GM21529 (cell line): ENCODE measurements at regions not wholly inside any gene's neighbourhood (a gene's known extent, or its start where the extent isn't known, plus 50 kb on each side); places are given as distances from the start of the nearest gene placed in this dataset.
"Not testable (repeated sequence)": the region's sequence is repeated elsewhere in the genome, so short reads cannot be mapped to it uniquely, and the experiment has no call there.

Experiments
- ATAC-seq: cut with Tn5 transposase; IDR thresholded peaks from one replicate; pipeline ENCODE4 v1.9.1; 2021; ENCODE audit not compliant: unreplicated experiment

DNA sequence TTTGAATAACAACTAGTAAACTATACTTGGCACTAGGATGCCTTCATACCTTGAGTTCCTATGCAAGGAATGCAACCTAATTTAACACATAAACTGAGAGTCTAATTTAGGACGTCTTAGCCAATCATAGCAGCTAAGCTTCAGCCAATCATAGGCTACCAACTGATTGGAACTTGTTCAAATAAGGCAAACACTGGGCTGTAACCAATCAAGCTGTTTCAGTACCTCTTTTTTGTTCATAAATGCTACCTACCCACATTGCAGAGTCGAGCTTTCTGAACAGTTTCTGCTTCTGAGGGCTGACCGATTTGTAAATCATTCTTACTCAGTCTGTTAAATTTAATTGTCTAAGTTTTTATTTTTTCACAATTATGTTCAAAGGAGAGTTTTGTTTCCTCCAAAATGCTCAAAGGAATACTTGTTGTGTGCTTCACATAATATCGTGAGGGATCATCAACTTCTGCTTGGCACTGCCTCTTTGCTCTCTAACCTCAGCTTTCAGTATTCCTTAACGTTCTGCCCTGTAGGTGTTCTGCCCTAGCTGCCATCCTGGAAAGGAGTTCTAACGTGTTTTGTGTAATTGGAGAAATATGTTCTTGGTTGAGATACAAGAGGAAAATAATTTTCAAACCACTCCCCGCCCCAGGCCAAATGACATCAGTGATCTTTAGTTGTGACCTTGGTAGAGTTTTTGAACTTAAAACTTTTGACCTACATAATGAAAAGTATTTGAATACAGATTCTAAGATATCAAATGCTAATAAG is 380.4 kb upstream of the MIS18BP1 start:
- ATAC-seq: no peak

DNA sequence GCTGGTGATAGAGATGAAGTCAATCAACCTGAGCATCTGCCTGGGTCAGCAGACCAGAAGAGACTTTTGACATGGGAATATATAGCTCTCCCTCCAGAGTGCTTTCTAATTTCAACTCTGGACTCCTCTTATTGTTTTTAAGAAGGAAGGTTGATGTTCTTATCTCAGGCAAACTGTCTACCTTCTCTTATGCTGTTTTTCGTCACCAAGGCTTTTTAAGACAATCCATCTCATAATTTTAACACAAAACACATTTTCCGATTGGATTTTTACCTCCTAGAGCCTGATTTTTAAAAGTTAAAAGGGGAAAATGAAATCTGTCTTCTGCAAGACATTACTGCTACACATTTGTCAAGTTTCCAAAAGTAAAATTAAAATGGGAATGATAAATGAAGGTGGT is 368.7 kb upstream of the MIS18BP1 start:
- no peak for ATAC-seq

DNA sequence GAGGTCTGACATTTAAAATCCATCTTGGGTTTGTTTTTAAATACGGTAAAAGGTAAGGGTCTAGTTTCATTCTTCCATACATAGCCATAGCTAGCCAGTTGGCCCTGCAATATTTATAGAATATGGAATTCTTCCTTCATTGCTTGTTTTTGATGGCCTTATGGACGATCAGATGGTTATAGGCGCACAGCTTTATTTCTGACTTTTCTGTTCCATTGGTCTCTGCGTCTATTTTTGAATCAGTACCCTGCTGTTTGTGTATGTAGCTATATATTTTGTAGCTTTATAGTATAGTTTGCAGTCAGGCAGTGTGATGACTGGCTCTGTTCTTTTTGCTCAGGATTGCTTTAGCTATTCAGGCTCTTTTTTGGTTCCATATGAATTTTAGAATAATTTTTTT is 366.8 kb upstream of the MIS18BP1 start:
- no peak for ATAC-seq

DNA sequence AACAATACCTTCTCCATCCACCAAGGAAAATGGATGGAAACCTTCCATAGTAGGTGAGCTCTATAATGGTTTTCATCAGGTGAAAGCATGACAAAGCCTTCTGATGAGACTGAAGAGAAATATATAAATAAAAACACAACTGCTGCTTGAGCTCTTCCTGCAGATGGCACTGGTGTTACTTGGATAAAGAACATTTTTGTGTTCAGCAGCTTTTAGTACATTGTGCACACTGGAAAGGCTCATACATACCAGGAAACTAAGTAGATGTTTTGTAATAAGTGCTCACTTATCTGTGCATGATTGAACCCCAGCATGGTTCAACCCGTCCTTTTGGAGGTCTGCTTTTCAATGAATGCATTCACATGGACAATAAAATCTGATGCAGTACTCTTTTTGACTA is 357.3 kb upstream of the MIS18BP1 start:
- no peak for ATAC-seq

DNA sequence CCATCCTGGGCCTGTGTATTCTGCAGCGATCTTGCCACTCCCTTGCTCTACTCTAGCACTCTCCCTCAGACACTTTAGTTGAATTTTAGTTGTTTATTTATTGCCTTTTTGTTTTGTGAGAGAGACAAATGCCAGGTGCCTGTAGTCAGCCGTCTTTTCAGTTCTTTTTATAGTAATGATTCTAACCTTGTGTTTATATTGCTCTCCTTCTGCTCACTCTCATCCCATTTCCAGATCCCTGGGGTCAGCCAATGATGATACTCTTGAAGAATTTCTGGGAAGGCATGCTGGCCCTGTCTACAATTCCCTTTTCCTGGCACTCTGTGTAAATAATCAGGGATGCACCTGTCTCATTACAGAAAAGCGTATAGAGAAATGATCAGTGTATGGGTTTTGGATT is 334.1 kb upstream of the MIS18BP1 start:
- no peak for ATAC-seq

DNA sequence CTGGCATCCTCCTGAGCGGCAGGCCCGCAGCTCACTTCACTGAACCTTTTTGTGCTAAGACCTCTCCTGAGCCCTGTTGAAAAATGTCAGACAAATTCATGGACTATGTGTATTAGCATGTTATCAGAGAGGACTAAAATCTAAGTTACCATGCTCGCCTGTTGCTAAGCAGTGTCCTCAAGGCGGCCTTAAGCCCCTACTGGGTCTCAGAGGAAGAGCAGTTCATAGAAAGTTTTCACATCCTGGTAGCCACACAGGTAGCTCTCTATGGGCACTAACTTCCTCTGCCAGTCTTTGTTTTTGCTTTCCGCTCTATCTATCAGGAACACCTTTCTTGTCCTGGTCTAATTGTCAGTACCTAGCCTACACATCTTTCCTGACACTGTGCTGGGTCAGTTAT is 306.6 kb upstream of the MIS18BP1 start:
- ATAC-seq: no peak

DNA sequence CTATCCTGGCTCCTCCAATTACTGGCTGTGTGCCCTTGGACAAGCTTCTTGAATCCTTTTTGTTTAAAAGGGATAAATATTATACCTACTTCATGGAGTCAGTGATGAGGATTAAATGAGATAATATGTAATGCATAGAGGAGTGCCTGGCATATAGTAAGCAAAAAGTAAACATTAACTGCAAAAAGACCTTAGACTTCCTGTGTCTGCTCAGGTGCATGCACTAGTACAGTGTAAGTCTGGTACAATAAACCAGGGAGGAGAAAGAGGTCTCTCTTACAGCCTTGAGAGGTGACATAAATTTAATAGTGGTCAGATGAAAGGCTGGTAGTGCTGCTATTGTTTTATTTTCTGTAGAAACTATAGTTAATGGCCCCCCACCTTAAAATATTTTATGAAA is 305.2 kb upstream of the MIS18BP1 start:
- ATAC-seq: no peak

DNA sequence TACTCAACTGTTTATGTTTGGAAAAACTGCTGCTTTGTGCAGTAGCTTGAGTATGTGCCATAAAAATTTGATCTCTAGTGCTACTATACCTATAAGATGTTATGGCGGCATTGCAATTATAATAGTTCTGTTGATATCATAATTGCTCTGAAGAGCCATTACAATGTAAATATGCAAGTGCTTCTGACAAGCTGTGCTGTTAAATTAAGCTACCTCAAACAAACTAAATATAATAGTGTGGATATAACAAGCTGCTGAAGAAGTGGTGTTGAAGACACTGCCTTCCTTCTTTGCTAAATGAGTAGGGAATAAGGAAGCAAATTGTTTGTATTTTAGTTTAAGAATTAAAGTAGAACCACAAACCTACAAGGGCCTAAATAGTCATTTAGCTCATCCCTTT is 301.0 kb upstream of the MIS18BP1 start:
- ATAC-seq: no peak

DNA sequence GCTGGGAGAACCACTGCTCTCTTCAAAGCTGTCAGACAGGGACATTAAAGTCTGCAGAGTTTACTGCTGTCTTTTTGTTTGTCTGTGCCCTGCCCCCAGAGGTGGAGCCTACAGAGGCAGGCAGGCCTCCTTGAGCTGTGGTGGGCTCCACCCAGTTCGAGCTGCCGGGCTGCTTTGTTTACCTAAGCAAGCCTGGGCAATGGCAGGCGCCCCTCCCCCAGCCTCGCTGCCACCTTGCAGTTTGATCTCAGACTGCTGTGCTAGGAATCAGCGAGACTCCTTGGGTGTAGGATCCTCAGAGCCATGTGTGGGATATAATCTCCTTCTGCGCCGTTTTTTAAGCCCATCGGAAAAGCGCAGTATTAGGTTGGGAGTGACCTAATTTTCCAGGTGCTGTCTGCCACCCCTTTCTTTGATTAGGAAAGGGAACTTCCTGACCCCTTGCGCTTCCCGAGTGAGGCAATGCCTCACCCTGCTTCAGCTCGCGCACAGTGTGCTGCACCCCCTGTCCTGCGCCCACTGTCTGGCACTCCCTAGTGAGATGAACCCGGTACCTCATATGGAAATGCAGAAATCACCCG is 298.3 kb upstream of the MIS18BP1 start:
- not testable (repeated sequence) for ATAC-seq

DNA sequence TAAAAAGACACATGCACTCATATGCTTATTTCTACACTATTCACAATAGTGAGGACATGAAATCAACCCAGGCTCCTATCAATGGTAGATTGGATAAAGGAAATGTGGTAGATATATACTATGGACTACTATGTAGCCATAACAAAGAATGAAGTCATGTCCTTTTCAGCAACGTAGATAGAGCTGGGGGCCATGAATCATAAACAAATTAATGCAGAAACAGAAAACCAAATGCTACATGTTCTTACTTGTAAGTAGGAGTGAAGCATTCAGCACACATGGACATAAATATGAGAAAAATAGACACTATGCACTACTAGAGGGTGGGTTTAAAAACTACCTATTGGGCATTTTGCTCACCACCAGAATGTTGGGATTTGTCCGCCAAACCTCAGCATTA is 278.0 kb upstream of the MIS18BP1 start:
- no peak for ATAC-seq

DNA sequence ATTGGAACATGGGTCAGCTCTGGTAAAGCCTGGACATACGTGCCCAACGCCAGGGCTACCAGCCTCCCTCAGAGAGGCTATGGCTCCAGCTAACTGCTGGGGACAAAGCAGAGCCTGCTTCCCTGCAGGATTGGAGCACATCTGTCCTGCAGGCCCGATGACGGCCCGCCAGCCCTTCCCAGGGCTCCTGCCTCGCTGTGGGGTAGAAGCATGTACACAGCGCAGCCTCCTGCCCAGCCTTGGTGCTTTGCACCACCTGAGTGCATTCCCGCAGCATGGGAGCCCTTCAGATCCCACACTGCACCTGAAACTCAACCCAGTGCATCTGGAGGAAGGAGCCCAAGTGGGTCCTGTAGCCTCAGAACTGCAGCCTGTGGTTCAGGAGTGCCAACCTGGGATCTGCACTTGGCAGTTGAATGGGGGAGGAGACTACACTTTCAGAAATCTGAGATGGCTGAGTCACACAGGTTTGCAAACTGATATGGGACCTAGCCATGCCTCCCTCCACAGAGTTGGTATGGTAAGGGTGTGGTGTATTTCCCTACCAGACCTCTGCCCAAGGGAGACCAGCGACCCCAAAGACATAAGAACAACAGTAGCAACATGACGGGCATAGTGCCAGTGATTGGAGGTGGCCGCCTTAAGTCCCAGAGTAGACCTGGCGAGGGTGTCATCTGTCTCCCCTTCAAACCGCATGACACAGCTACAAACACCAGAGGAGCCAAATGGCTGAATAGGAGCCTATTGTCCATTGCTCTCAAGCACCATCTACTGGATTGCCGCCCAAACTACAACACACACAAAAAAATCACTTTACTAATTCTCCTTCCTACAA is 273.9 kb upstream of the MIS18BP1 start:
- ATAC-seq: peak; percentile 74

DNA sequence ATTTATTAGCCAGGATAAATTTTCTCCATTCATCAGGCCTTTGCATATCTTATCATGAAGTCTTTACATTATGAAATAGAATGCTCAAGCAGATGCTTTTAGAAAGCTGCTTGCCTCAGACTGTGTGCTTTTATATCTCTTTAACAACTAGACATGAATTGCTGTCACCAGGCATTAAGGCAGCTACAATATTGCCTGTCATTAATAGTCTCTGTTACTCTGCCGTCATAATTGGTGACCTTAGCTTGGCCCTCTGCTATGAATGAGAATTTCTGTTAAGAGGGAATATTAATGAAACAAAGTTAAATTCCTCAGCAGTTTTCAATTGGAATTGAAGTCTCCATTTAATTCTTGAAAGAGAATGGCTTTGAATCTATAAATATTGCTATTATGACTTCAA is 266.8 kb upstream of the MIS18BP1 start:
- ATAC-seq: no peak

DNA sequence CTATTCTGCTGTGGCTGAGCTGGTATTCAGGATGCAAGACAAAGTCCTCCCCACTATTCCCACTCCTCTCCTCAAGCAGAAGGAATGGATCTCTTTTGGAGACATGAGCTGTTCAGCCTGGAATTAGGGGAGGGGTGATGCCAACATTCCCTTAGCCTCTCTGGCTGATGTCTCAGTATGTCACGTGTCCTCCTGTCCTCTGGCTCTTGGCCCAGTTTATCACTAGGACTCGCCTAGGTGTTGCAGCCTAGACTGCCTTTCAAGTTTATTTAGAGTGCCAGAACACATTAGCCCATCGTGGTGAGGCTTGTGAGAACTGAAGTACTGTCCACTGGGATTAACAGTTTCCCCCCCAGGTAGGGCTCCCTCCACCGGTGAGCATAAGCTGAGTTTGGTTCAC is 239.9 kb upstream of the MIS18BP1 start:
- ATAC-seq: no peak

DNA sequence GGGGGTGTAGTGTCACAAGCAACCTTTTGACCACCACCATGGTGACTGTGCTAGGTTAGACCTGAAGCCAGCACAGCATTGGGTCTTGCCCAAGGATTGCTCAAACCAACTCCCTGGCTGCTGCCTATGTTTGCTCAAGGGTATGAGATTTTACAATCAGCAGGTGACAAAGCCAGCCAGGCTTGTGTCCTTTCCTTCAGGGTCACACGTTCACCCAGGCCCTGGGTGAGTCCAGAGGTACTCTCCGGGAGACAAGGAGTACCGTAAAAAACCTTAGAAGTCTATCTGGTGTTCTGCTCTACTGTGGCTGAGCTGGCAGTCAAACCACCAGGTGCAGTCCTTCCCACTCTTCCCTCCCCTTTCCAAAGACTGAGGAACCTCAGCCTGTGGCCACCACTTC is 238.9 kb upstream of the MIS18BP1 start:
- no peak for ATAC-seq

DNA sequence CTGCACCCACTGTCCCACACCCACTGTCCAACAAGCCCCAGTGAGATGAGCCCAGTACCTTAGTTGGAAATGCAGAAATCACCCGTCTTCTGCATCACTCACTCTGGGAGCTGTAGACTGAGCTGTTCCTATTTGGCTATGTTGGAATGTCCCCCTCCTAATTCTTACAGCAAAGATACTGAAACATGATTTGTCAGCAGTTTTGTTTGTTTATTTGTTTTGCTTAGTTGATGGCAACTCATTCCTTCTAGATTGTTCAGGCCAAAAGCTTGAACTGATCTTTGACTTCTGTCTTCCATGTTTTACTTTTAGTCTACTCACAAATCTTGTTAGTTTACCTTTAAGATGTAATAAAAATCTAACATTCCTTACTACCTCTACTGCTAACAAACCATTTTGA is 233.6 kb upstream of the MIS18BP1 start:
- no peak for ATAC-seq

DNA sequence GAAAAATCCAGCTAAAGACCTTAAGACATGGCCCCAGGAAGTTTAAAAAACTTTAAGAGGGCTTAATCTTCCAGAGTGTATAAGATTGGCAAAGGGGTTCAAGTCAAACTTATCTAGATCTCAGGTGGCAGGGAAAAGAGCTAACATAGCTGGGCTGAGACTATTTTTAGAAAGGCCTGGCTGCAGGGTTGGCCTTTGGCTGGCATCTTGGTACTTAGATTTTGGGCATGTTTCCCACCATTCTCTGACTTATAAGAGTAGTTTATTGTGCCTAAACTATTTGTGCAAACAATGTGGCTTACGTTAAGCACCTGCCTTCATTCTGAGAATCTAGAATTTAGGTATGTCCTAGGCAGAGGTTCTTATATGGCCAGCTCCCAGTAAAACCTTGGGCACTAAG is 214.0 kb upstream of the MIS18BP1 start:
- no peak for ATAC-seq

DNA sequence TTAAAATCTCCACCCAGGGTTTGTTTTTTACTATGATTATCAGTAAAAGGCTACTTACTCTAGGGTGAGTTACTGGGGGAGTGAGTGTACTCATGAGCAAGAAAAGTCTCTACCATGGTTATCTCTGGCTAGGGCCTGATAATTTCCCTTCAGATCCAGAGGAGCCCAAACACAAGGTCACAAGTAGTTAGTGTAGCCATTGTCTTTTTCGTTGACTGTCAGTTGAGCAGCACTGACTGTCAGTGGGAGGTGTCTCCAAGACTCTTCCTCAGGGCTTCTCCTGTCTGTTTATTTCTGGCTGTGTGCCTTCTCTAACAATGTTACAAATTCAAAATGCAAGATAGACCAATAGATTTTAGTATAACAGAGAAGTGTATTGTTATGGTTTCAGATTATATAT is 181.2 kb upstream of the MIS18BP1 start:
- no peak for ATAC-seq

DNA sequence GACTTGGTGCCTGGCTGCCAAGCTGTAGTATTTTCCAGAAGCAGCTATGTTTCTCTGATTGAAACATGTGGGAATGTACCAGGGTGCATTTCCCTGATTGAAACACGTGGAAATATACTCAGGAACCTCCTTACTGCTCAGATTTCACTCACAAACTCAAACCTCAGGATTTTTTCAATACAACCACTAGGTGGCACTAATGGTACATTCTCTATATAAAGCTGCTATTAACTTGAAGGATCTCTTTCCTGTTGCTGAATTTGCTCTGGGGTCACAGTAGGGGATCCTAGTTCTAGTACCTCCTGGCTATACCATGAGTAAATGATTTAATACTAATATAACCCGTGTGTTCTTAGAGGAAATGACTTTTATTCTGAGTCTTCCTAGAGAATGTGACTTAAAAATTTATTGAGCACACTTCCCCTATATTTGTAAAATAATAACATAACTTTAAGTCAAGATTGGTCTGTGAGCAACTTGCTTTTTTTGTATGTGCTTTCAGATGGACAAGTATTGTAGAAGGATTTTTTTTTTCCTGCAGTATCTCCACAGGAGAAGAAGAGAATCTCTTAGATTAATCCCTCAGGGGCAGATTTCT is 173.8 kb upstream of the MIS18BP1 start:
- ATAC-seq: peak; percentile 77

DNA sequence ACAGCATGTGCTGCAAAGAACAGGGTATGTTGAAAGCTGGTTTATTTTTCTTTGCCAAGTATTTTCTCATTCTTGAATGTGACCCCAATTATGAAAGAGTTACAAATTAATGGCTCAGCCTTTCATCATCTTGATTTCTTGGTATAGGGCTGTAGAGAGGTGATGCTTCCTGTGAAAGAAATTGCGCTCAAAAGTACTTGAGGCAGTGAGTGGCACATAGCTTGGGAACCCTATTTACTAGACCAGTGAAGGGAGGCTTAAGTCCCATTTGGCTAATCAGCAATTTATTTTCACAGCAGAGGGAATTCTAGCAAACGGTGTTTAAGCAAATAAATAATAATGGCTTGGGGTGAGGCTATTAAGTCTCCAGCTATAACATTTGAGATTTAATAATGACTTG is 153.9 kb upstream of the MIS18BP1 start:
- no peak for ATAC-seq

DNA sequence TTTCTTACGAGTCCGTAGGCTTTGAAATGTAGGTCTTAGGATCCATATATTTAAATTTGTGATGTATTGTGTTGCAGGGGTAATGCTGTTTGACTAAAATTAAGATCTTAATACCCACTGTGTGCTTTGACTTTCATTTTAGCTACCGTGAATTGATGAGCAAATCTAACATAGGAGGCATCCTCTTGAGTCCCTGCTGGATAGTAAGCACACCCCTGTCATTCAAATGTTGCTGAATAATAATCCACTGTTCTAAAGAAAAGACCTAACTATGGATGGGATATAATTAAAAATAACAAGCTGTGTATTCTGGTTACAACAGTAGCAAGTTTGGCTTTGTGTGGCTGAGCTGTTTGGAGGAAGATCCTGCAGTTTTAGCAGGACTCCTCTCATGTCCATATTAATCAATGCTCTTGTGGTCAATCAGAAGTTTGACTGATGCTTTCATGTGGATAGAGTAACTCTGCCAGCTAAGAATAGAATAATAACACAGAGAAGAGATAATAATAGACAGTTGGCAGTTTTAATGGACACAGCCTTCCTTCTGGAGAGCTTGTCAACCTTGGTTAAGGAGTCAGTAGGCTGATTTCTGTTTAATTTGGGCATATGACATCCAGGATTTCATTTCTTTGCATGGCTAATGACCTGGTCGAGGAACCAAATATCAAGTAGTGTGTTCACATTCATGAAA is 148.1 kb upstream of the MIS18BP1 start:
- no peak for ATAC-seq

DNA sequence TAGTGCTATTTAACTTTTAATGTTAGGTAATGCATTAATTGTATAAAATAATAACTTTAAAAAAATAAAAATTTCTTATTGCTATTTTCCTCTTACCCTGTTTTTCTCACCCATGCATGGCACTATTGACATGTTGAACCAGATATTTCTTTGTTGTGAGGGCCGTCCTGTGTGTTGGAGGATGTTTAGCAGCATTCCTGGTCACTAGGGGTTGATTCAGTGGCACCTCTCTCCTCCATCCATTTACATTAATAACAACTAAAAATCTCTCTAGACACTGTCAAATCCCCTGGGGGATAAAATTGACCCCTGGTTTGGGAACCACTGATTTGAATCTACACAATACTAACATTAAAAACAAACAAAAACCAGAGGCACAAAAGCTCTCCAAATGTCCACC is 147.5 kb upstream of the MIS18BP1 start:
- ATAC-seq: no peak
